ENCODE measurements at regions not wholly inside any gene's neighbourhood (a gene's known extent, or its start where the extent isn't known, plus 50 kb on each side); places are given as distances from the start of the nearest gene placed in this dataset.

DNA sequence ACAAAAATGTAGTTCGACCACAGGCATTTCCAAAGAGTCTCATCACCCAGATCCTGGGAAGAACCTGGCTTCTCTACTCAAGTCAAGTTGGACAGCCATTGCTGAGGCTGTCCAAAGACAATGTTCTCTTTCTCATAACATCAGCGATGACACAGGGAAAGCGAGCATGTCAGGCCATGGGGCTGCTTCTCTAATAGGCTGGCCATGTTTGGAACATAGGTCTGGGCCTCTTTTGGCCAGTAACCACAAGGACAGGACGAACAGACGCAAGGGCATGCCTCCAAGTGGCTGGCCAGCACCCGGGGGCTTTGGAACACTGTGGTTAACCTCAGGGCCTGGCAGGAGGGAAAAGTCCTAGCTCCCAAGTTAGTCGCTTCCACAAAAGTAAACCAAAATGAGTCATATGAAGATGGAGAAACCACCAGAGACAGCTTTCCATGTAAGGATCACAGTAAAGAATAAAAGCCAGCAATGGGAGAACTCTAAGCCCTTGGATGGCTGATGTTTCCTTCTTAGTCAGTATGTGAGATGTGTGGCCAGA lies 80.6 kb upstream of the SLC44A3 start:
- Histone ChIP-seq H3K9ac (ENCODE audit: control insufficient read depth, extremely low read depth, insufficient read depth, low read length) (no peak overlapping the region), H3K27me3 (ENCODE audit: control insufficient read depth, extremely low read depth, insufficient read depth, low read length) (no peaks in the 10 kb centered on the region), H3K9me1 (ENCODE audit: control insufficient read depth, extremely low read depth, insufficient read depth, low read length) (no peaks in the 10 kb centered on the region), H3K27ac (ENCODE audit: control insufficient read depth, insufficient read depth, low read length) (peak overlapping the region; percentile 52), H3K36me3 (ENCODE audit: control insufficient read depth in 2 of 2, extremely low read depth in 1 of 2, insufficient read depth in 2 of 2, low read length in 2 of 2) (no peaks in the 10 kb centered on the region), H3K9me3 (ENCODE audit: control insufficient read depth, low read depth, low read length) (no peaks in the 10 kb centered on the region), H3K4me1 (ENCODE audit: control insufficient read depth, extremely low read depth, insufficient read depth, low read length) (peaks cover 45% of the 10 kb centered on the region), H3K4me3 (ENCODE audit: control insufficient read depth in 2 of 3, extremely low read depth in 1 of 3, insufficient read depth in 2 of 3, low read depth in 1 of 3, low read length in 3 of 3) (no peak overlapping the region), H3K4me2 (ENCODE audit: control insufficient read depth, extremely low read depth, insufficient read depth, low read depth, low read length) (peak overlapping the region; percentile 34), H2AFZ (ENCODE audit: control insufficient read depth, low read length) (peak overlapping the region; percentile 14), H4K20me1 (ENCODE audit: control insufficient read depth, extremely low read depth, insufficient read depth, low read length) (no peaks in the 10 kb centered on the region), H3K79me2 (ENCODE audit: control insufficient read depth, insufficient read depth, low read length) (no peaks in the 10 kb centered on the region)
- dilution Hi-C loops (cut with MboI; ENCODE audit: extremely low pct_ligation_motif_present, low sequenced_read_pairs) = no loop called here
- FAIRE-seq = peak; percentile 81
- no peak for TF ChIP-seq EZH2 (IDR thresholded peaks at IDR 0.05; ENCODE audit: low read length)
- TF ChIP-seq, protein P1, sequence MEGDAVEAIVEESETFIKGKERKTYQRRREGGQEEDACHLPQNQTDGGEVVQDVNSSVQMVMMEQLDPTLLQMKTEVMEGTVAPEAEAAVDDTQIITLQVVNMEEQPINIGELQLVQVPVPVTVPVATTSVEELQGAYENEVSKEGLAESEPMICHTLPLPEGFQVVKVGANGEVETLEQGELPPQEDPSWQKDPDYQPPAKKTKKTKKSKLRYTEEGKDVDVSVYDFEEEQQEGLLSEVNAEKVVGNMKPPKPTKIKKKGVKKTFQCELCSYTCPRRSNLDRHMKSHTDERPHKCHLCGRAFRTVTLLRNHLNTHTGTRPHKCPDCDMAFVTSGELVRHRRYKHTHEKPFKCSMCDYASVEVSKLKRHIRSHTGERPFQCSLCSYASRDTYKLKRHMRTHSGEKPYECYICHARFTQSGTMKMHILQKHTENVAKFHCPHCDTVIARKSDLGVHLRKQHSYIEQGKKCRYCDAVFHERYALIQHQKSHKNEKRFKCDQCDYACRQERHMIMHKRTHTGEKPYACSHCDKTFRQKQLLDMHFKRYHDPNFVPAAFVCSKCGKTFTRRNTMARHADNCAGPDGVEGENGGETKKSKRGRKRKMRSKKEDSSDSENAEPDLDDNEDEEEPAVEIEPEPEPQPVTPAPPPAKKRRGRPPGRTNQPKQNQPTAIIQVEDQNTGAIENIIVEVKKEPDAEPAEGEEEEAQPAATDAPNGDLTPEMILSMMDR (optimal IDR thresholded peaks at IDR 0.05 in 1 of 3, IDR thresholded peaks at IDR 0.05 in 1 of 3, conservative IDR thresholded peaks at IDR 0.05 in 1 of 3; ENCODE audit: extremely low read depth in 1 of 3, insufficient read depth in 2 of 3, low read length in 3 of 3) = no peak
- DNase-seq (ENCODE audit: low read depth, low spot score) = no peak

DNA sequence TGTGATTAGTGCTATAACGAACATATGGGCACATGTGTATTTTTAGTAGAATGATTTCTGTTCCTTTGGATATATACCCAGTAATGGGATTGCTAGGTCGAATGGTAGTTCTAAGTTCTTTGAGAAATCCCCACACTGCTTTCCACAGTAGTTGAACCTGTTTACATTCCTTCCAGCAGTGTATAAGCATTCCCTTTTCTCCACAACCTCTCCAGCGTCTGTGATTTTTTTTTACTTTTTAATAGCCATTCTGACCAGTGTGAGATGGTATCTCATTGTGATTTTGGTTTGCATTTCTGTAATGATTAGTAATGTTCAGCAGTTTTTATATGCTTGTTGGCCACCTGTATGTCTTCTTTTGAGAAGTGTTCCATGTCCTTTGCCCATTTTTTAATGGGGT lies 81.8 kb upstream of the SLC44A3 start:
- TF ChIP-seq, protein P1 (optimal IDR thresholded peaks at IDR 0.05 in 1 of 3, IDR thresholded peaks at IDR 0.05 in 1 of 3, conservative IDR thresholded peaks at IDR 0.05 in 1 of 3; ENCODE audit: extremely low read depth in 1 of 3, insufficient read depth in 2 of 3, low read length in 3 of 3) = no peak
- TF ChIP-seq EZH2 (IDR thresholded peaks at IDR 0.05; ENCODE audit: low read length) = no peak
- no peak overlapping the region for H2AFZ ChIP-seq (ENCODE audit: control insufficient read depth, low read length)
- no peaks in the 10 kb centered on the region for H3K36me3 ChIP-seq (ENCODE audit: control insufficient read depth in 2 of 2, extremely low read depth in 1 of 2, insufficient read depth in 2 of 2, low read length in 2 of 2)
- peaks cover 45% of the 10 kb centered on the region for H3K4me1 ChIP-seq (ENCODE audit: control insufficient read depth, extremely low read depth, insufficient read depth, low read length)
- FAIRE-seq = no peak
- dilution Hi-C loops (cut with MboI; ENCODE audit: extremely low pct_ligation_motif_present, low sequenced_read_pairs) = no loop called here
- no peak for DNase-seq (ENCODE audit: low read depth, low spot score)
- no peaks in the 10 kb centered on the region for H4K20me1 ChIP-seq (ENCODE audit: control insufficient read depth, extremely low read depth, insufficient read depth, low read length)
- H3K79me2 ChIP-seq (ENCODE audit: control insufficient read depth, insufficient read depth, low read length) = no peaks in the 10 kb centered on the region
- H3K9me3 ChIP-seq (ENCODE audit: control insufficient read depth, low read depth, low read length) = no peaks in the 10 kb centered on the region
- no peak overlapping the region for H3K27ac ChIP-seq (ENCODE audit: control insufficient read depth, insufficient read depth, low read length)
- no peaks in the 10 kb centered on the region for H3K27me3 ChIP-seq (ENCODE audit: control insufficient read depth, extremely low read depth, insufficient read depth, low read length)
- H3K4me2 ChIP-seq (ENCODE audit: control insufficient read depth, extremely low read depth, insufficient read depth, low read depth, low read length) = no peak overlapping the region
- H3K4me3 ChIP-seq (ENCODE audit: control insufficient read depth in 2 of 3, extremely low read depth in 1 of 3, insufficient read depth in 2 of 3, low read depth in 1 of 3, low read length in 3 of 3) = no peak overlapping the region
- H3K9ac ChIP-seq (ENCODE audit: control insufficient read depth, extremely low read depth, insufficient read depth, low read length) = no peak overlapping the region
- no peaks in the 10 kb centered on the region for H3K9me1 ChIP-seq (ENCODE audit: control insufficient read depth, extremely low read depth, insufficient read depth, low read length)
